ENCODE measurements at regions not wholly inside any gene's neighbourhood (a gene's known extent, or its start where the extent isn't known, plus 50 kb on each side); places are given as distances from the start of the nearest gene placed in this dataset.

- TF ChIP-seq SIN3A (conservative IDR thresholded peaks at IDR 0.05 in 1 of 2, IDR thresholded peaks at IDR 0.05 in 1 of 2; ENCODE audit: low read depth in 1 of 2, low read length in 2 of 2) (no peak), TBP (IDR thresholded peaks at IDR 0.05; ENCODE audit: low read depth, low read length) (no peak), POLR2A (IDR thresholded peaks at IDR 0.05; ENCODE audit: control extremely low read depth in 1 of 2, low read depth in 2 of 2, low read length in 2 of 2) (no peak), ASH2L (IDR thresholded peaks at IDR 0.05; ENCODE audit: low read length) (no peak), CHD2 (IDR thresholded peaks at IDR 0.05; ENCODE audit: low read length) (no peak), CTCF (IDR thresholded peaks at IDR 0.05; ENCODE audit: control extremely low read depth in 1 of 3, insufficient read depth in 1 of 3, low read depth in 1 of 3, low read length in 3 of 3) (no peak), USF2 (IDR thresholded peaks at IDR 0.05; ENCODE audit: low read length) (no peak), EZH2 (IDR thresholded peaks at IDR 0.05; ENCODE audit: low read depth, low read length, severe bottlenecking) (no peak), RXRA (IDR thresholded peaks at IDR 0.05; ENCODE audit: insufficient read depth, low read depth, low read length) (no peak), TCF12 (IDR thresholded peaks at IDR 0.05; ENCODE audit: low read depth, low read length) (no peak), SRF (IDR thresholded peaks at IDR 0.05; ENCODE audit: low read depth, low read length) (no peak), POLR2AphosphoS5 (IDR thresholded peaks at IDR 0.05; ENCODE audit: low read depth, low read length) (no peak)
These were observed 394.3 kb downstream of the GADD45G start for GRCh38 chr9:89999176-89999533.

All from H1 (cell line).